HG03354 (cell line): ENCODE measurements at regions not wholly inside any gene's neighbourhood (a gene's known extent, or its start where the extent isn't known, plus 50 kb on each side); places are given as distances from the start of the nearest gene placed in this dataset.

Experiments used
- ATAC-seq: cut with Tn5 transposase; IDR thresholded peaks from one replicate; pipeline ENCODE4 v1.9.1; 2021; ENCODE audit warnings: mild to moderate bottlenecking; ENCODE audit not compliant: unreplicated experiment, poor library complexity, severe bottlenecking

- ATAC-seq = no peak
Measured at GRCh38 chr3:102096066-102096465, 246.8 kb downstream of the NFKBIZ start.

- ATAC-seq = no peak
Measured at GRCh38 chr3:102098130-102098885, 249.0 kb downstream of the NFKBIZ start.

GRCh38 chr3:102099913-102100312, 250.6 kb downstream of the NFKBIZ start:
- ATAC-seq = no peak

- ATAC-seq = no peak
Measured at GRCh38 chr3:102102394-102102793, 253.1 kb downstream of the NFKBIZ start.

- ATAC-seq = no peak
Measured at GRCh38 chr3:102104033-102104432, 254.7 kb downstream of the NFKBIZ start.

- no peak for ATAC-seq
Measured at GRCh38 chr3:102105193-102105592, 255.9 kb downstream of the NFKBIZ start.

GRCh38 chr3:102106416-102107097, 257.2 kb downstream of the NFKBIZ start:
- ATAC-seq = no peak

- ATAC-seq = no peak
Measured at GRCh38 chr3:102112704-102113230, 263.5 kb downstream of the NFKBIZ start.

- no peak for ATAC-seq
Measured at GRCh38 chr3:102113421-102114041, 264.2 kb downstream of the NFKBIZ start.

- ATAC-seq = no peak
Measured at GRCh38 chr3:102114264-102114979, 265.1 kb downstream of the NFKBIZ start.

- no peak for ATAC-seq
Measured at GRCh38 chr3:102122527-102122926, 273.2 kb downstream of the NFKBIZ start.

- ATAC-seq = no peak
Measured at GRCh38 chr3:102123590-102124190, 274.4 kb downstream of the NFKBIZ start.

GRCh38 chr3:102124282-102124681, 275.0 kb downstream of the NFKBIZ start:
- ATAC-seq = no peak

- no peak for ATAC-seq
Measured at GRCh38 chr3:102124704-102125103, 275.4 kb downstream of the NFKBIZ start.

GRCh38 chr3:102125197-102125993, 276.1 kb downstream of the NFKBIZ start:
- no peak for ATAC-seq

- no peak for ATAC-seq
Measured at GRCh38 chr3:102125994-102126368, 276.7 kb downstream of the NFKBIZ start.

- no peak for ATAC-seq
Measured at GRCh38 chr3:102129760-102130608, 280.7 kb downstream of the NFKBIZ start.

- no peak for ATAC-seq
Measured at GRCh38 chr3:102132370-102132769, 283.1 kb downstream of the NFKBIZ start.
